Vagina (tissue), 2 donors: ENCODE measurements at regions not wholly inside any gene's neighbourhood (a gene's known extent, or its start where the extent isn't known, plus 50 kb on each side); places are given as distances from the start of the nearest gene placed in this dataset.

Source experiments
- POLR2A ChIP-seq, 2 donors: fragments of 450-650 bp; IDR thresholded peaks; one replicate each; pipeline ENCODE4 v1.6.1; 2017; ENCODE audit warnings: antibody characterized with exemption in 2 of 2, mild to moderate bottlenecking in 2 of 2, moderate library complexity in 2 of 2
- POLR2AphosphoS5 ChIP-seq, 2 donors: sonication (generic); formaldehyde crosslinking; IDR thresholded peaks; one replicate each; pipeline ENCODE4 v1.9.0; 2017; ENCODE audit warnings: antibody characterized with exemption in 2 of 2, mild to moderate bottlenecking in 2 of 2, low read depth in 1 of 2; ENCODE audit not compliant: insufficient read depth in 1 of 2

DNA sequence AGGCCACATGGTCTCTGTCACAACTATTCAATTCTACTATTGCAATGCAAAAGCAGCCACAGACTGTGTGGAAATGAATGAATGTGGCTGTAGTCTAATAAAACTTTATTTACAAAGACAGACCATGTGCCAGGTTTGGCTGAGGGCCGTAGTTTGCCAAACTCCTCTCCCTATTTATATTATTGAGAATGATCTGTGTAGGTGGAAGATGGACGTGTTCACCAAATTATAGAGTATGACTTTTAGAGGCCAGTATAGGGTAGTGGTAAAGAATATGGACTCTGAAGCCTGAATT lies 125.7 kb upstream of the MYLIP start:
- TF ChIP-seq POLR2A (IDR thresholded peaks at IDR 0.05) (no peak), POLR2AphosphoS5 (IDR thresholded peaks at IDR 0.05; ENCODE audit: insufficient read depth in 1 of 2, low read depth in 1 of 2) (no peak)
